SK-N-SH (cell line): ENCODE measurements at regions not wholly inside any gene's neighbourhood (a gene's known extent, or its start where the extent isn't known, plus 50 kb on each side); places are given as distances from the start of the nearest gene placed in this dataset.

Experiments
- CTCF ChIA-PET: fragments of 300-600, 350-600 bp; formaldehyde crosslinking; extraction: SDS; loops from one replicate; lab custom pipeline; 2021; lab: Yijun Ruan, JAX
- POLR2A ChIA-PET: fragments of 350-600 bp; sonication (Branson Sonifier 250); formaldehyde crosslinking; extraction: SDS; loops from one replicate; lab custom pipeline; 2020; ENCODE audit warnings: antibody characterized with exemption, inconsistent platforms; lab: Yijun Ruan, JAX
- DNase-seq: peaks from one replicate; pipeline ENCODE4 v3.0.0; 2012
- H2AFZ ChIP-seq: fragments of 200-600 bp; sonication (generic); 2 replicates; pipeline ENCODE4 v1.8.1; 2016; ENCODE audit warnings: antibody characterized with exemption, mild to moderate bottlenecking, low read depth
- H3F3A ChIP-seq: fragments of 200-600 bp; sonication (generic); replicated peaks from 2 replicates; pipeline ENCODE3; 2016; ENCODE audit warnings: antibody characterized with exemption, mild to moderate bottlenecking; ENCODE audit not compliant: insufficient read depth
- H3K27ac ChIP-seq, 2 experiments: fragments of 200-500 bp in 1 of 2; fragments of 200-600 bp in 1 of 2; sonication (Bioruptor generic) in 1 of 2; sonication (generic), shearing (Covaris generic) in 1 of 2; 2 replicates each; pipeline versions ENCODE4 v1.5.1 to v1.6.1; 2014 to 2016; ENCODE audit warnings: low read depth in 2 of 2, inconsistent platforms in 1 of 2, low read length in 1 of 2, mild to moderate bottlenecking in 1 of 2, mixed read lengths in 1 of 2
- H3K27me3 ChIP-seq: fragments of 200-600 bp; sonication (generic), shearing (Covaris generic); 2 replicates; pipeline ENCODE4 v1.6.1; 2016; ENCODE audit warnings: mixed run types; ENCODE audit not compliant: insufficient read depth
- H3K36me3 ChIP-seq, 2 experiments: fragments of 200-500 bp in 1 of 2; fragments of 200-600 bp in 1 of 2; sonication (Bioruptor generic) in 1 of 2; sonication (generic) in 1 of 2; replicated peaks in 1 of 2; 2 replicates each; pipeline versions ENCODE3 to v1.5.1; 2014 to 2016; ENCODE audit warnings: low read length in 1 of 2, mild to moderate bottlenecking in 1 of 2; ENCODE audit not compliant: insufficient read depth in 2 of 2, control insufficient read depth in 1 of 2
- H3K4me1 ChIP-seq, 2 experiments: fragments of 200-500 bp in 1 of 2; fragments of 200-600 bp in 1 of 2; sonication (Bioruptor generic) in 1 of 2; sonication (generic), shearing (Covaris generic) in 1 of 2; 2 replicates each; pipeline versions ENCODE4 v1.5.1 to v1.6.1; 2014 to 2016; ENCODE audit warnings: low read depth in 1 of 2, low read length in 1 of 2, mixed run types in 1 of 2; ENCODE audit not compliant: insufficient read depth in 2 of 2, control insufficient read depth in 1 of 2
- H3K4me2 ChIP-seq: fragments of 200-600 bp; sonication (generic), shearing (Covaris generic); 2 replicates; pipeline ENCODE4 v1.6.1; 2017; ENCODE audit warnings: mixed run types
- H3K4me3 ChIP-seq, 2 experiments: fragments of 200-500 bp in 1 of 2; fragments of 200-600 bp in 1 of 2; sonication (Bioruptor generic) in 1 of 2; sonication (generic), shearing (Covaris generic) in 1 of 2; 2 replicates each; pipeline versions ENCODE4 v1.5.1 to v1.8.1; 2014 to 2016; ENCODE audit warnings: low read depth in 2 of 2, inconsistent platforms in 1 of 2, low read length in 1 of 2, mild to moderate bottlenecking in 1 of 2, mixed read lengths in 1 of 2, moderate library complexity in 1 of 2
- H3K79me2 ChIP-seq: fragments of 200-600 bp; sonication (generic); 2 replicates; pipeline ENCODE4 v1.8.1; 2017; ENCODE audit warnings: mild to moderate bottlenecking; ENCODE audit not compliant: insufficient read depth
- H3K9ac ChIP-seq: fragments of 200-600 bp; sonication (generic); 2 replicates; pipeline ENCODE4 v1.6.1; 2017; ENCODE audit warnings: mixed run types
- H3K9me2 ChIP-seq: fragments of 200-600 bp; sonication (generic); 2 replicates; pipeline ENCODE4 v1.6.1; 2017; ENCODE audit warnings: mixed run types
- H3K9me3 ChIP-seq: fragments of 200-600 bp; sonication (generic); 2 replicates; pipeline ENCODE4 v1.6.1; 2017; ENCODE audit warnings: mixed run types, mild to moderate bottlenecking, moderate library complexity
- H4K20me1 ChIP-seq: fragments of 200-600 bp; sonication (generic); 2 replicates; pipeline ENCODE4 v1.6.1; 2017; ENCODE audit warnings: mild to moderate bottlenecking, mixed run types; ENCODE audit not compliant: insufficient read depth
- ELF1 ChIP-seq: IDR thresholded peaks from 2 replicates; pipeline ENCODE4 v1.4.0; 2012
- FOSL2 ChIP-seq: IDR thresholded peaks from 2 replicates; pipeline ENCODE4 v1.4.0; 2012; ENCODE audit warnings: low read depth, mild to moderate bottlenecking, moderate library complexity, borderline replicate concordance
- FOXJ3 ChIP-seq: sonication (generic); formaldehyde crosslinking; IDR thresholded peaks from 2 replicates; pipeline ENCODE4 v1.5.1; 2020; ENCODE audit warnings: mild to moderate bottlenecking, missing genetic modification reagents
- FOXM1 ChIP-seq: IDR thresholded peaks from 2 replicates; pipeline ENCODE4 v1.4.0; 2012; ENCODE audit warnings: low read depth, mild to moderate bottlenecking
- GABPA ChIP-seq: IDR thresholded peaks from 2 replicates; pipeline ENCODE4 v1.4.0; 2012; ENCODE audit warnings: low read depth, mild to moderate bottlenecking
- GATA2 ChIP-seq: sonication (generic); formaldehyde crosslinking; IDR thresholded peaks from 2 replicates; pipeline ENCODE4 v1.5.0; 2020; ENCODE audit warnings: mild to moderate bottlenecking, missing genetic modification reagents
- JUND ChIP-seq: IDR thresholded peaks from 2 replicates; pipeline ENCODE4 v1.4.0; 2012
- MAX ChIP-seq: IDR thresholded peaks from 2 replicates; pipeline ENCODE4 v1.4.0; 2012; ENCODE audit warnings: low read depth
- MXI1 ChIP-seq: IDR thresholded peaks from 2 replicates; pipeline ENCODE4 v1.6.1; 2012; ENCODE audit warnings: mild to moderate bottlenecking, low read depth, low read length, improper control_type of control experiment
- NFIC ChIP-seq: IDR thresholded peaks from 2 replicates; pipeline ENCODE4 v1.4.0; 2012; ENCODE audit warnings: borderline replicate concordance
- RCOR1 ChIP-seq: fragments of 150-350 bp; IDR thresholded peaks from 2 replicates; pipeline ENCODE4 v1.6.1; 2017; ENCODE audit warnings: antibody characterized with exemption, low read length
- REST ChIP-seq: IDR thresholded peaks from 2 replicates; pipeline ENCODE4 v1.6.1; 2012; ENCODE audit warnings: mild to moderate bottlenecking, low read depth, low read length, moderate library complexity
- SIN3A ChIP-seq: IDR thresholded peaks from 2 replicates; pipeline ENCODE4 v1.6.1; 2012; ENCODE audit warnings: low read depth, mild to moderate bottlenecking, low read length, moderate library complexity, borderline replicate concordance
- TAF1 ChIP-seq: IDR thresholded peaks from 2 replicates; pipeline ENCODE4 v1.6.1; 2012; ENCODE audit warnings: low read depth, mild to moderate bottlenecking, low read length, moderate library complexity, borderline replicate concordance
- TCF12 ChIP-seq: IDR thresholded peaks from 2 replicates; pipeline ENCODE4 v1.4.0; 2012
- YY1 ChIP-seq: IDR thresholded peaks from 2 replicates; pipeline ENCODE4 v1.4.0; 2012; ENCODE audit warnings: low read depth, mild to moderate bottlenecking
- WGBS: methylation state at CpG from one replicate; pipeline ENCODE4 v1.1.6; 2017; ENCODE audit warnings: low lambda C conversion rate; 5-methylcytosine and 5-hydroxymethylcytosine counted together

GRCh38 chr4:20318001-20318908 lies 66.5 kb downstream of the SLIT2 start:
- peaks cover 93% of the 10 kb centered on the region for H3K79me2 ChIP-seq
- peak overlapping the region in 1 of 2 experiments; percentile 13; a peak in 1 of 4 replicates for H3K27ac ChIP-seq
- H3K4me2 ChIP-seq = no peak overlapping the region
- no peaks in the 10 kb centered on the region for H3F3A ChIP-seq
- POLR2A ChIA-PET = no interaction called here
- H3K9me3 ChIP-seq = no peaks in the 10 kb centered on the region
- H4K20me1 ChIP-seq = peaks cover 26% of the 10 kb centered on the region; the same call in 1 of the 2 replicates
- no peak overlapping the region for H2AFZ ChIP-seq
- 87% methylated on average over 8 of the region's 8 CpGs for WGBS
- H3K27me3 ChIP-seq = no peaks in the 10 kb centered on the region
- CTCF ChIA-PET = interaction anchor here (1.0 to 2.5 kb wide), 2 partner anchors 12 to 13 kb away, joined by 3 to 13 read pairs; no protein-coding TSS in a partner anchor
- DNase-seq = no peak
- TF ChIP-seq FOXM1 (no peak), SIN3A (no peak), RCOR1 (no peak), GABPA (no peak), REST (no peak), NFIC (no peak), GATA2 (no peak), YY1 (no peak), ELF1 (no peak), MXI1 (no peak), MAX (no peak), FOSL2 (no peak), JUND (no peak), FOXJ3 (CRISPR knock-in tag) (no peak), TAF1 (no peak), TCF12 (no peak)
- H3K4me3 ChIP-seq = no peak overlapping the region
- H3K9ac ChIP-seq = no peak overlapping the region
- peaks cover 0 to 3% of the 10 kb centered on the region in 2 experiments for H3K36me3 ChIP-seq
- H3K4me1 ChIP-seq = peaks cover 0 to 35% of the 10 kb centered on the region in 2 experiments; a peak in 2 of 4 replicates
- no peaks in the 10 kb centered on the region for H3K9me2 ChIP-seq
